Uterus (tissue), 3 donors: ENCODE measurements at regions not wholly inside any gene's neighbourhood (a gene's known extent, or its start where the extent isn't known, plus 50 kb on each side); places are given as distances from the start of the nearest gene placed in this dataset.

Source experiments
- DNase-seq, 2 donors: peaks; one replicate each; pipeline ENCODE4 v3.0.0-alpha.2; 2019 to 2020
- H3K27ac ChIP-seq, 2 donors: fragments of 200-600 bp; sonication (generic); 1 replicate in 1 of 2; 2 replicates in 1 of 2; pipeline ENCODE4 v1.5.1; 2016 to 2018
- H3K27me3 ChIP-seq, 2 donors: fragments of 200-600 bp; sonication (generic); one replicate each; pipeline ENCODE4 v1.5.1; 2018 to 2019; ENCODE audit warnings: control low read depth in 1 of 2
- H3K36me3 ChIP-seq, 2 donors: fragments of 200-600 bp; sonication (generic); one replicate each; pipeline ENCODE4 v1.5.1; 2019; ENCODE audit warnings: control low read depth in 1 of 2
- H3K4me1 ChIP-seq, 2 donors: fragments of 200-600 bp; sonication (generic); one replicate each; pipeline ENCODE4 v1.5.1; 2018 to 2019; ENCODE audit warnings: control low read depth in 1 of 2
- H3K4me3 ChIP-seq, 2 donors: fragments of 200-600 bp; sonication (generic); 1 replicate in 1 of 2; 2 replicates in 1 of 2; pipeline ENCODE4 v1.5.1; 2018 to 2019; ENCODE audit warnings: mild to moderate bottlenecking in 1 of 2
- H3K9me3 ChIP-seq, 2 donors: fragments of 200-600 bp; sonication (generic); one replicate each; pipeline ENCODE4 v1.5.1; 2019; ENCODE audit warnings: control low read depth in 1 of 2
- CTCF ChIP-seq, 4 experiments: fragments of 200-600 bp in 2 of 4; fragments of 450-650 bp in 2 of 4; sonication (generic) in 2 of 4; IDR thresholded peaks; one replicate each; pipeline ENCODE4 v1.5.1; 2016 to 2019; ENCODE audit warnings: antibody characterized with exemption in 4 of 4, mild to moderate bottlenecking in 2 of 4, moderate library complexity in 1 of 4
- POLR2A ChIP-seq, 2 donors: fragments of 450-650 bp; IDR thresholded peaks; one replicate each; pipeline ENCODE4 v1.6.1; 2016; ENCODE audit warnings: antibody characterized with exemption in 2 of 2, mild to moderate bottlenecking in 1 of 2, moderate library complexity in 1 of 2
- intact Hi-C: fragments of 100-400 bp; cut with DNase I; formaldehyde crosslinking; loops from one replicate; pipeline ENCODE4 v1.15.1; 2023; ENCODE audit warnings: low total_unique reads
- donor health status: DM: yes; HTN: yes; CAD: no.

GRCh38 chr10:52570490-52570889, 202.1 kb downstream of the MBL2 start:
- DNase-seq, result no peak
- TF ChIP-seq POLR2A (IDR thresholded peaks at IDR 0.05) (no peak), CTCF (IDR thresholded peaks at IDR 0.05) (no peak)
- no peak overlapping the region for H3K27ac ChIP-seq
- H3K9me3 ChIP-seq, result no peaks in the 10 kb centered on the region
- H3K27me3 ChIP-seq, result no peaks in the 10 kb centered on the region
- H3K4me3 ChIP-seq, result no peak overlapping the region
- H3K4me1 ChIP-seq, result no peaks in the 10 kb centered on the region
- intact Hi-C loops, result no loop called here
- H3K36me3 ChIP-seq, result no peaks in the 10 kb centered on the region

GRCh38 chr10:52571018-52571417, 201.6 kb downstream of the MBL2 start:
- H3K4me1 ChIP-seq, result no peaks in the 10 kb centered on the region
- H3K36me3 ChIP-seq, result no peaks in the 10 kb centered on the region
- no peak overlapping the region for H3K27ac ChIP-seq
- no peaks in the 10 kb centered on the region for H3K9me3 ChIP-seq
- TF ChIP-seq POLR2A (IDR thresholded peaks at IDR 0.05), result no peak
- no peak for TF ChIP-seq CTCF (IDR thresholded peaks at IDR 0.05)
- no peak for DNase-seq
- no peaks in the 10 kb centered on the region for H3K27me3 ChIP-seq
- intact Hi-C loops, result no loop called here
- H3K4me3 ChIP-seq, result no peak overlapping the region

- H3K27ac ChIP-seq, result no peak overlapping the region
- H3K4me3 ChIP-seq, result no peak overlapping the region
- intact Hi-C loops, result no loop called here
- H3K27me3 ChIP-seq, result no peaks in the 10 kb centered on the region
- H3K36me3 ChIP-seq, result no peaks in the 10 kb centered on the region
- no peaks in the 10 kb centered on the region for H3K9me3 ChIP-seq
- DNase-seq, result no peak
- no peaks in the 10 kb centered on the region for H3K4me1 ChIP-seq
- TF ChIP-seq POLR2A (IDR thresholded peaks at IDR 0.05) (no peak), CTCF (IDR thresholded peaks at IDR 0.05) (no peak)
Measured at GRCh38 chr10:52571516-52572182, 200.9 kb downstream of the MBL2 start.

- no peak for DNase-seq
- no peak for TF ChIP-seq CTCF (IDR thresholded peaks at IDR 0.05)
- TF ChIP-seq POLR2A (IDR thresholded peaks at IDR 0.05), result no peak
- H3K36me3 ChIP-seq, result no peaks in the 10 kb centered on the region
- no peaks in the 10 kb centered on the region for H3K4me1 ChIP-seq
- no peaks in the 10 kb centered on the region for H3K9me3 ChIP-seq
- H3K27ac ChIP-seq, result no peak overlapping the region
- intact Hi-C loops, result no loop called here
- H3K27me3 ChIP-seq, result no peaks in the 10 kb centered on the region
- H3K4me3 ChIP-seq, result no peak overlapping the region
Measured at GRCh38 chr10:52573347-52573746, 199.2 kb downstream of the MBL2 start.

GRCh38 chr10:52574697-52575096, 197.9 kb downstream of the MBL2 start:
- DNase-seq, result no peak
- Histone ChIP-seq H3K36me3 (no peaks in the 10 kb centered on the region), H3K27me3 (no peaks in the 10 kb centered on the region), H3K4me3 (no peak overlapping the region), H3K9me3 (no peaks in the 10 kb centered on the region), H3K27ac (no peak overlapping the region), H3K4me1 (no peaks in the 10 kb centered on the region)
- intact Hi-C loops, result no loop called here
- TF ChIP-seq POLR2A (IDR thresholded peaks at IDR 0.05) (no peak), CTCF (IDR thresholded peaks at IDR 0.05) (no peak)
